Fibroblast of the aortic adventitia (primary cell): ENCODE measurements at regions not wholly inside any gene's neighbourhood (a gene's known extent, or its start where the extent isn't known, plus 50 kb on each side); places are given as distances from the start of the nearest gene placed in this dataset.

Experiments
- DNase-seq: peaks from one replicate; pipeline ENCODE4 v3.0.0-alpha.2; 2010; ENCODE audit warnings: low read depth
- H3K4me3 ChIP-seq: 2 replicates; pipeline ENCODE4 v1.5.1; 2011; ENCODE audit warnings: low read depth, mild to moderate bottlenecking, control low read depth, low read length, moderate library complexity
- TF ChIP-seq, protein P1 (sequence below): IDR thresholded peaks from 2 replicates; pipeline ENCODE4 v1.5.1; 2011; ENCODE audit warnings: mild to moderate bottlenecking, low read length, control low read depth, inconsistent platforms; ENCODE audit not compliant: insufficient read depth

DNA sequence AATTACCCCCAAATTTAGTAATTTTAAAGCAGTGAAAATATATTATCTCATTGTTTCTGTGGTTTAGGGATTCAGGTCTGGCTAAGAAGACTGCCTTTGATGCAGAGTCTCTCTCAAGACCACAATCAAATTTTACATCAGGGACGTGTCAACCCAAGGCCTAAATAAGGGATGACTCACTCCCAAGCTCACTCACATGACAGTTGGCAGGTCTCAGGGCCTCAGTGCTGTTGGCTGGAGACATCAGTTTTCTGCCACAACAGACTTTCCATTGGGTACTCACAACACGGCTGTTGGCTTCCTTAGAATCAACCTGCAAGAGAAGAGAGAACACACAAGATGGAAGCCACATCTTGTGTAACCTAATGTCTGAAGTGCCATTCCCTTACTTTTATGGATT is 377.3 kb downstream of the FAM181B start:
- H3K4me3 ChIP-seq: no peak overlapping the region
- no peak for DNase-seq
- TF ChIP-seq, protein P1, sequence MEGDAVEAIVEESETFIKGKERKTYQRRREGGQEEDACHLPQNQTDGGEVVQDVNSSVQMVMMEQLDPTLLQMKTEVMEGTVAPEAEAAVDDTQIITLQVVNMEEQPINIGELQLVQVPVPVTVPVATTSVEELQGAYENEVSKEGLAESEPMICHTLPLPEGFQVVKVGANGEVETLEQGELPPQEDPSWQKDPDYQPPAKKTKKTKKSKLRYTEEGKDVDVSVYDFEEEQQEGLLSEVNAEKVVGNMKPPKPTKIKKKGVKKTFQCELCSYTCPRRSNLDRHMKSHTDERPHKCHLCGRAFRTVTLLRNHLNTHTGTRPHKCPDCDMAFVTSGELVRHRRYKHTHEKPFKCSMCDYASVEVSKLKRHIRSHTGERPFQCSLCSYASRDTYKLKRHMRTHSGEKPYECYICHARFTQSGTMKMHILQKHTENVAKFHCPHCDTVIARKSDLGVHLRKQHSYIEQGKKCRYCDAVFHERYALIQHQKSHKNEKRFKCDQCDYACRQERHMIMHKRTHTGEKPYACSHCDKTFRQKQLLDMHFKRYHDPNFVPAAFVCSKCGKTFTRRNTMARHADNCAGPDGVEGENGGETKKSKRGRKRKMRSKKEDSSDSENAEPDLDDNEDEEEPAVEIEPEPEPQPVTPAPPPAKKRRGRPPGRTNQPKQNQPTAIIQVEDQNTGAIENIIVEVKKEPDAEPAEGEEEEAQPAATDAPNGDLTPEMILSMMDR: no peak

DNA sequence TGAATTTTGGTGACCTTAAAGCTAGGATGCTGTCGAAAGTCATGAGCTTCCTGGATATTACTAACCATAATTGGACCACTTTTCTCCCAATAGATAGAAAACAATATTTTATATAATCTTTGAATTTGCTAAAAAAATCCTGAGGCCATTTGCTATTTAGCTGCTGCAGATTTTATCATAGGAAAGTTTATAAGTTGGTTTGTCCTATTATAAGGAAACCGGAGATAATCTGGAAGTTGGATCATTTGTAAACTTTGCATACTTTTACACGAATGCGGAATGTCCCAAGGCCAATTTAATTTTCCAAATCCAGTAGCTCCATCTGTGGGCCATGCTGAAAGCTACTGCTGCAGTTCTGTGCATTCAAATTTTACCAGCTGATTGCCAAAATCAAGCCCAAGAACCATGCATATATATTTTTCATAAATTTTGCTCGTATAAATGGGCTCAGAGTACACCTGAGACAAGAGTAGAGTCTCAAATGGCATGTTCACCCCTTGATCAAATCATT is 378.3 kb downstream of the FAM181B start:
- DNase-seq: no peak
- TF ChIP-seq, protein P1: no peak
- no peak overlapping the region for H3K4me3 ChIP-seq

DNA sequence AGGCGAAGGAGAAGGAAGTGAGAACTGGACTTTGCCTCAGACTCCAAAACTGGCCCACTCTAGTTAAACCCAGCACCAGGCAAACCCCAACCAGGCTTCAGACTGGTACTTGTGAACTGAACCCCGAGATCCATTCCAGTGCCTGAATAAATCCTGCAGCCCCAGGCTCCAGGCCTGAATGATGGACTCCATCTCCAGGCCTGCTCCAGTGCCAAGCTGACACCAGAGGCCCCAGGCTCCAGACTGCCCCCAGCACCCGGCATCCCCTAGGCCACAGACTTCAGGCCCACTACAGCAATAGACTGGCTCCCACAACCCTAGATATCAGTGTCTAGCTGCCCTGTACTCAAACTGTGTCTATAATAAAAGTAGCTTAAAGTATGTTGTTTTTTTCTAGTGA is 406.8 kb downstream of the FAM181B start:
- H3K4me3 ChIP-seq: no peak overlapping the region
- TF ChIP-seq, protein P1: no peak
- no peak for DNase-seq

DNA sequence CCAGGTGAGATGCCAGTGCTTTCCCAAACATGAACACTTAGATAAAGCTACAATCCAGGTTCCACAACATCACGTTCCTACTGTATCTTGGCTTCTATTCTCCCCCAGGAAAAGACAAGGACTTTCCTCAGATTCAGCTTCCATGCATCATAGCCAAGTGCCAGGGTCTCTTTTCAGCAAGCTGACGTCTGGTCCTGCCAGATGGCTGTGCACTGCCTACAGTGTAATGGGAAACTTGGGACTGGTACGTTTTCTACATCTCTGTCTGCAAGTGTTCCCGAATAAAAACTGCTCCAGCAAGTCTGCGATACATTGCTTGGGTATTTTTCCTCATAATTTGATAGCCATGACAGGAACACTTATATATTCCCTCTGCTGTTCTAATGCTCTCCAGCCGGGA is 412.5 kb downstream of the FAM181B start:
- H3K4me3 ChIP-seq: no peak overlapping the region
- TF ChIP-seq, protein P1: no peak
- no peak for DNase-seq

DNA sequence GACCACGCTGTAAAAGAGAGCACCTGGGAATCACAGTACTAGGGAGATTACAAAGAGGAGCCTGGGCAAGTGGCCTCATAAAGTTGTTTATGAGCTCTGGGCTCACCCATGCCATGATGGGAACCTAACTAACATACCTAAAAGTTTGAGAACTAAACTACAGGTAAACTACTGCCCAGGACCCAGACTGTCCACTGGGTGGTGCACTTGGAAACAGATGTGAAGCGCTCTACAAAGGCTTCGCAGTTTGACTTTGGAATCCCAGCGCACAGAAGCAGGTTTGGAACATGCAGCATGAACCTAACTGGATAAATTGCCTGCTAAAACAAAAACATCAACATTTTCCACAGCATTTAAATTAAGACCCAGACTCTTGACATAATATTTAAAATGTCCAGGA is 418.6 kb downstream of the FAM181B start:
- TF ChIP-seq, protein P1: no peak
- H3K4me3 ChIP-seq: no peak overlapping the region
- DNase-seq: no peak

DNA sequence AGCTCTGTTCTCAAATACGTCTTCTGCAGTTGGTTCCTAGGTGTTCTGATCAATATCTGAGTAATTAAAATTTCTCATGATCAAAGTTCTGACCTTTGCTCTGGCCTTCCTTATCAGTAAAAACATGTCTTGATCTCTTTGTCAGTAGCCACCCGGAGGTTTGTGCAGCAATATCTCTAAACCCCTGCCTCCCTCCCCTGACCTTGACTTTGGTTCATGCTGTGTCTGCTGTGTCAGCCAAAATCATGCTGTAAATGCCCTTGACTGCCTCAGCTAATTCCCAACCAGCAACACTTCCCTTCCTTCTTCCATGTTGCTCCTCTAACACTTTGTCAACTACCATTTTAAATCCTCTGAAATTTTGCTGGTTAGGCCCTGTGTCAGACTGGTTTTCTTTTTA is 424.7 kb downstream of the FAM181B start:
- TF ChIP-seq, protein P1: no peak
- no peak overlapping the region for H3K4me3 ChIP-seq
- DNase-seq: no peak

DNA sequence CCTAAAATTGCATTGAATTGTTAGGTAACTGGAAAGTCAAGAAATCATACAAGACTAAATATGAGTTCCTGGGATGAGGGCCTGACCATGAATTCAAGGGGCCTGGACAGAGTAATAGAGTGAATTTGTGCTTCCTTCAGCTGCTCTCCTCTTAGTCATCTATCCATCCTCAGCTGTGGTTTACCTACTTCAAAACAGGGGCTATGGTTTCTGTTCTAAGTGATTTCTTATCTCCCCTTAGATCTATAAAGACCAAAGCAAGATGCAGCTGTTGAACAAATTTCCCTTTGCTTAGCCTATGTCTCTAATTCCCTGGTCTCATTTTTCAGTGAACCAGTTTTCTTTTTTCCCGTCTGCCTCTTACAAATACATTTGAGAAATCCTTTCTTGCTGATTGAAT is 428.5 kb downstream of the FAM181B start:
- DNase-seq: no peak
- no peak overlapping the region for H3K4me3 ChIP-seq
- TF ChIP-seq, protein P1: no peak
